GM23338 (cell line): ENCODE measurements at regions not wholly inside any gene's neighbourhood (a gene's known extent, or its start where the extent isn't known, plus 50 kb on each side); places are given as distances from the start of the nearest gene placed in this dataset.

Experiments
- CREB1 ChIP-seq: fragments of 250-450 bp; sonication (Bioruptor Pico); IDR thresholded peaks from 2 replicates; pipeline ENCODE4 v1.5.0; 2020; ENCODE audit warnings: low read depth, mild to moderate bottlenecking, moderate library complexity
- EZH2 ChIP-seq: fragments of 200-600 bp; sonication (generic); IDR thresholded peaks from one replicate; pipeline ENCODE4 v1.8.0; 2017; ENCODE audit warnings: antibody characterized with exemption, mild to moderate bottlenecking, low read depth; ENCODE audit not compliant: unreplicated experiment
- EZH2phosphoT487 ChIP-seq: fragments of 200-600 bp; sonication (generic); IDR thresholded peaks from one replicate; pipeline ENCODE4 v1.8.1; 2018; ENCODE audit warnings: antibody characterized with exemption; ENCODE audit not compliant: unreplicated experiment
- JUNB ChIP-seq: IDR thresholded peaks from one replicate; pipeline ENCODE4 v1.6.1; 2016; ENCODE audit warnings: antibody characterized with exemption; ENCODE audit not compliant: unreplicated experiment
- NANOG ChIP-seq: IDR thresholded peaks from 2 replicates; pipeline ENCODE4 v1.6.1; 2016; ENCODE audit warnings: antibody characterized with exemption, borderline replicate concordance
- POLR2AphosphoS5 ChIP-seq: IDR thresholded peaks from 2 replicates; pipeline ENCODE4 v1.6.1; 2016; ENCODE audit warnings: antibody characterized with exemption, low read depth
- ZNF114 ChIP-seq: fragments of 250-450 bp; sonication (Bioruptor Pico); IDR thresholded peaks from 2 replicates; pipeline ENCODE4 v1.5.0; 2020; ENCODE audit warnings: mild to moderate bottlenecking, moderate library complexity
- TF ChIP-seq, protein P1 (sequence below), 2 experiments: fragments of 200-600 bp in 1 of 2; sonication (generic) in 1 of 2; conservative IDR thresholded peaks; 2 replicates each; pipeline versions ENCODE4 v1.5.1 to v1.6.1; 2016 to 2017; ENCODE audit warnings: antibody characterized with exemption in 2 of 2, low read depth in 2 of 2, mild to moderate bottlenecking in 2 of 2, moderate library complexity in 1 of 2
- TF ChIP-seq, protein P2 (sequence below): IDR thresholded peaks from one replicate; pipeline ENCODE4 v1.6.1; 2018; ENCODE audit warnings: antibody characterized with exemption; ENCODE audit not compliant: unreplicated experiment
- TF ChIP-seq, protein P3 (sequence below): fragments of 250-450 bp; sonication (Bioruptor Pico); IDR thresholded peaks from 2 replicates; pipeline ENCODE4 v1.5.0; 2020; ENCODE audit warnings: mild to moderate bottlenecking, moderate library complexity

DNA sequence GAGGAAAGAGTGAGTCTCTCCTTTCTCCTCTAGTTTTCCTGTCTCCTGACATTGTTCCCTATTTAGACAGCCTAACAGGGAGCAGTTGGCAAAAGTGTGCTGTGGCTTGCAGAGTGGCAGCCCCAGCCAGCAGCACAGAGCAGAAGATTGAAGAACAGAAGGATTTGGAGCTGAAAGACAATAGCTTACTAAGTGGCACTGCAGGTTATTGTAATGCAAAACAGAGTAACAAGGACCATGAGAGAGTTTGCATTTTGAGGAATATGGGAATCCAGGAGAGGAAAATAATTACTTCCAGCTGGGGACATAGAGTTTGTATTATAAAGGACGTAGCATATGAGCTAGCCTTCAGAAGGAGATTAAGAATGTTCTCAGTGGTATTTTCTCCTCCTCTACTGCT, 342.4 kb downstream of the AKAIN1 start:
- TF ChIP-seq POLR2AphosphoS5 (no peak), EZH2 (no peak), EZH2phosphoT487 (no peak), JUNB (no peak), CREB1 (CRISPR knock-in tag) (no peak), ZNF114 (0 out of 2 replicates have a peak, but pooled peaks have one; percentile 66), NANOG (peak; percentile 71; the same call in 1 of the 2 replicates)
- TF ChIP-seq, protein P1, sequence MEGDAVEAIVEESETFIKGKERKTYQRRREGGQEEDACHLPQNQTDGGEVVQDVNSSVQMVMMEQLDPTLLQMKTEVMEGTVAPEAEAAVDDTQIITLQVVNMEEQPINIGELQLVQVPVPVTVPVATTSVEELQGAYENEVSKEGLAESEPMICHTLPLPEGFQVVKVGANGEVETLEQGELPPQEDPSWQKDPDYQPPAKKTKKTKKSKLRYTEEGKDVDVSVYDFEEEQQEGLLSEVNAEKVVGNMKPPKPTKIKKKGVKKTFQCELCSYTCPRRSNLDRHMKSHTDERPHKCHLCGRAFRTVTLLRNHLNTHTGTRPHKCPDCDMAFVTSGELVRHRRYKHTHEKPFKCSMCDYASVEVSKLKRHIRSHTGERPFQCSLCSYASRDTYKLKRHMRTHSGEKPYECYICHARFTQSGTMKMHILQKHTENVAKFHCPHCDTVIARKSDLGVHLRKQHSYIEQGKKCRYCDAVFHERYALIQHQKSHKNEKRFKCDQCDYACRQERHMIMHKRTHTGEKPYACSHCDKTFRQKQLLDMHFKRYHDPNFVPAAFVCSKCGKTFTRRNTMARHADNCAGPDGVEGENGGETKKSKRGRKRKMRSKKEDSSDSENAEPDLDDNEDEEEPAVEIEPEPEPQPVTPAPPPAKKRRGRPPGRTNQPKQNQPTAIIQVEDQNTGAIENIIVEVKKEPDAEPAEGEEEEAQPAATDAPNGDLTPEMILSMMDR (conservative IDR thresholded peaks at IDR 0.05; ENCODE audit: low read depth in 2 of 2), result no peak
- TF ChIP-seq, protein P2, sequence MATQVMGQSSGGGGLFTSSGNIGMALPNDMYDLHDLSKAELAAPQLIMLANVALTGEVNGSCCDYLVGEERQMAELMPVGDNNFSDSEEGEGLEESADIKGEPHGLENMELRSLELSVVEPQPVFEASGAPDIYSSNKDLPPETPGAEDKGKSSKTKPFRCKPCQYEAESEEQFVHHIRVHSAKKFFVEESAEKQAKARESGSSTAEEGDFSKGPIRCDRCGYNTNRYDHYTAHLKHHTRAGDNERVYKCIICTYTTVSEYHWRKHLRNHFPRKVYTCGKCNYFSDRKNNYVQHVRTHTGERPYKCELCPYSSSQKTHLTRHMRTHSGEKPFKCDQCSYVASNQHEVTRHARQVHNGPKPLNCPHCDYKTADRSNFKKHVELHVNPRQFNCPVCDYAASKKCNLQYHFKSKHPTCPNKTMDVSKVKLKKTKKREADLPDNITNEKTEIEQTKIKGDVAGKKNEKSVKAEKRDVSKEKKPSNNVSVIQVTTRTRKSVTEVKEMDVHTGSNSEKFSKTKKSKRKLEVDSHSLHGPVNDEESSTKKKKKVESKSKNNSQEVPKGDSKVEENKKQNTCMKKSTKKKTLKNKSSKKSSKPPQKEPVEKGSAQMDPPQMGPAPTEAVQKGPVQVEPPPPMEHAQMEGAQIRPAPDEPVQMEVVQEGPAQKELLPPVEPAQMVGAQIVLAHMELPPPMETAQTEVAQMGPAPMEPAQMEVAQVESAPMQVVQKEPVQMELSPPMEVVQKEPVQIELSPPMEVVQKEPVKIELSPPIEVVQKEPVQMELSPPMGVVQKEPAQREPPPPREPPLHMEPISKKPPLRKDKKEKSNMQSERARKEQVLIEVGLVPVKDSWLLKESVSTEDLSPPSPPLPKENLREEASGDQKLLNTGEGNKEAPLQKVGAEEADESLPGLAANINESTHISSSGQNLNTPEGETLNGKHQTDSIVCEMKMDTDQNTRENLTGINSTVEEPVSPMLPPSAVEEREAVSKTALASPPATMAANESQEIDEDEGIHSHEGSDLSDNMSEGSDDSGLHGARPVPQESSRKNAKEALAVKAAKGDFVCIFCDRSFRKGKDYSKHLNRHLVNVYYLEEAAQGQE, result no peak
- TF ChIP-seq, protein P3, sequence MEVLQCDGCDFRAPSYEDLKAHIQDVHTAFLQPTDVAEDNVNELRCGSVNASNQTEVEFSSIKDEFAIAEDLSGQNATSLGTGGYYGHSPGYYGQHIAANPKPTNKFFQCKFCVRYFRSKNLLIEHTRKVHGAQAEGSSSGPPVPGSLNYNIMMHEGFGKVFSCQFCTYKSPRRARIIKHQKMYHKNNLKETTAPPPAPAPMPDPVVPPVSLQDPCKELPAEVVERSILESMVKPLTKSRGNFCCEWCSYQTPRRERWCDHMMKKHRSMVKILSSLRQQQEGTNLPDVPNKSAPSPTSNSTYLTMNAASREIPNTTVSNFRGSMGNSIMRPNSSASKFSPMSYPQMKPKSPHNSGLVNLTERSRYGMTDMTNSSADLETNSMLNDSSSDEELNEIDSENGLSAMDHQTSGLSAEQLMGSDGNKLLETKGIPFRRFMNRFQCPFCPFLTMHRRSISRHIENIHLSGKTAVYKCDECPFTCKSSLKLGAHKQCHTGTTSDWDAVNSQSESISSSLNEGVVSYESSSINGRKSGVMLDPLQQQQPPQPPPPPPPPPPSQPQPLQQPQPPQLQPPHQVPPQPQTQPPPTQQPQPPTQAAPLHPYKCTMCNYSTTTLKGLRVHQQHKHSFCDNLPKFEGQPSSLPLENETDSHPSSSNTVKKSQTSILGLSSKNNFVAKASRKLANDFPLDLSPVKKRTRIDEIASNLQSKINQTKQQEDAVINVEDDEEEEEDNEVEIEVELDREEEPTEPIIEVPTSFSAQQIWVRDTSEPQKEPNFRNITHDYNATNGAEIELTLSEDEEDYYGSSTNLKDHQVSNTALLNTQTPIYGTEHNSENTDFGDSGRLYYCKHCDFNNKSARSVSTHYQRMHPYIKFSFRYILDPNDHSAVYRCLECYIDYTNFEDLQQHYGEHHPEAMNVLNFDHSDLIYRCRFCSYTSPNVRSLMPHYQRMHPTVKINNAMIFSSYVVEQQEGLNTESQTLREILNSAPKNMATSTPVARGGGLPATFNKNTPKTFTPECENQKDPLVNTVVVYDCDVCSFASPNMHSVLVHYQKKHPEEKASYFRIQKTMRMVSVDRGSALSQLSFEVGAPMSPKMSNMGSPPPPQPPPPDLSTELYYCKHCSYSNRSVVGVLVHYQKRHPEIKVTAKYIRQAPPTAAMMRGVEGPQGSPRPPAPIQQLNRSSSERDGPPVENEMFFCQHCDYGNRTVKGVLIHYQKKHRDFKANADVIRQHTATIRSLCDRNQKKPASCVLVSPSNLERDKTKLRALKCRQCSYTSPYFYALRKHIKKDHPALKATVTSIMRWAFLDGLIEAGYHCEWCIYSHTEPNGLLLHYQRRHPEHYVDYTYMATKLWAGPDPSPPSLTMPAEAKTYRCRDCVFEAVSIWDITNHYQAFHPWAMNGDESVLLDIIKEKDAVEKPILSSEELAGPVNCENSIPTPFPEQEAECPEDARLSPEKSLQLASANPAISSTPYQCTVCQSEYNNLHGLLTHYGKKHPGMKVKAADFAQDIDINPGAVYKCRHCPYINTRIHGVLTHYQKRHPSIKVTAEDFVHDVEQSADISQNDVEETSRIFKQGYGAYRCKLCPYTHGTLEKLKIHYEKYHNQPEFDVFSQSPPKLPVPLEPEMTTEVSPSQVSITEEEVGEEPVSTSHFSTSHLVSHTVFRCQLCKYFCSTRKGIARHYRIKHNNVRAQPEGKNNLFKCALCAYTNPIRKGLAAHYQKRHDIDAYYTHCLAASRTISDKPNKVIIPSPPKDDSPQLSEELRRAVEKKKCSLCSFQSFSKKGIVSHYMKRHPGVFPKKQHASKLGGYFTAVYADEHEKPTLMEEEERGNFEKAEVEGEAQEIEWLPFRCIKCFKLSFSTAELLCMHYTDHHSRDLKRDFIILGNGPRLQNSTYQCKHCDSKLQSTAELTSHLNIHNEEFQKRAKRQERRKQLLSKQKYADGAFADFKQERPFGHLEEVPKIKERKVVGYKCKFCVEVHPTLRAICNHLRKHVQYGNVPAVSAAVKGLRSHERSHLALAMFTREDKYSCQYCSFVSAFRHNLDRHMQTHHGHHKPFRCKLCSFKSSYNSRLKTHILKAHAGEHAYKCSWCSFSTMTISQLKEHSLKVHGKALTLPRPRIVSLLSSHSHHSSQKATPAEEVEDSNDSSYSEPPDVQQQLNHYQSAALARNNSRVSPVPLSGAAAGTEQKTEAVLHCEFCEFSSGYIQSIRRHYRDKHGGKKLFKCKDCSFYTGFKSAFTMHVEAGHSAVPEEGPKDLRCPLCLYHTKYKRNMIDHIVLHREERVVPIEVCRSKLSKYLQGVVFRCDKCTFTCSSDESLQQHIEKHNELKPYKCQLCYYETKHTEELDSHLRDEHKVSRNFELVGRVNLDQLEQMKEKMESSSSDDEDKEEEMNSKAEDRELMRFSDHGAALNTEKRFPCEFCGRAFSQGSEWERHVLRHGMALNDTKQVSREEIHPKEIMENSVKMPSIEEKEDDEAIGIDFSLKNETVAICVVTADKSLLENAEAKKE (CRISPR knock-in tag), result peak; percentile 91
